MCF 10A (cell line): ENCODE measurements at regions not wholly inside any gene's neighbourhood (a gene's known extent, or its start where the extent isn't known, plus 50 kb on each side); places are given as distances from the start of the nearest gene placed in this dataset.

Experiments used
- BruUV-seq: library from RNA; stranded (reverse); fragments of 400-500 nt; replicated peaks from 2 replicates; lab custom pipeline; 2021; lab: Mats Ljungman, UMichigan
- CTCF ChIA-PET: fragments of 300-600 bp; sonication (Branson Sonifier 250); formaldehyde crosslinking; extraction: SDS; loops from one replicate; lab custom pipeline; 2021; ENCODE audit warnings: antibody characterized with exemption, inconsistent platforms; lab: Yijun Ruan, JAX
- POLR2A ChIA-PET: fragments of 300-600, 350-650 bp; sonication (Branson Sonifier 250); formaldehyde crosslinking; extraction: SDS; loops from one replicate; lab custom pipeline; 2020; ENCODE audit warnings: antibody characterized with exemption, inconsistent platforms; lab: Yijun Ruan, JAX
- DNase-seq: peaks from one replicate; pipeline ENCODE4 v3.0.0-alpha.2; 2018; ENCODE audit not compliant: unreplicated experiment
- H3K27ac Mint-ChIP-seq: one replicate; pipeline ENCODE4 v1.8.0; 2022; ENCODE audit warnings: mild to moderate bottlenecking, low read depth, mixed read lengths; ENCODE audit not compliant: unreplicated experiment
- H3K27me3 Mint-ChIP-seq: one replicate; pipeline ENCODE4 v1.8.0; 2022; ENCODE audit warnings: mixed read lengths; ENCODE audit not compliant: insufficient read depth, unreplicated experiment
- H3K36me3 Mint-ChIP-seq: one replicate; pipeline ENCODE4 v1.8.0; 2022; ENCODE audit warnings: mild to moderate bottlenecking, moderate library complexity, mixed read lengths; ENCODE audit not compliant: insufficient read depth, unreplicated experiment
- H3K4me1 Mint-ChIP-seq: one replicate; pipeline ENCODE4 v1.8.0; 2022; ENCODE audit warnings: mixed read lengths; ENCODE audit not compliant: insufficient read depth, unreplicated experiment
- H3K4me3 Mint-ChIP-seq: one replicate; pipeline ENCODE4 v1.8.0; 2022; ENCODE audit warnings: mild to moderate bottlenecking, moderate library complexity, mixed read lengths; ENCODE audit not compliant: unreplicated experiment
- H3K9me3 Mint-ChIP-seq: one replicate; pipeline ENCODE4 v1.8.0; 2022; ENCODE audit warnings: mixed read lengths; ENCODE audit not compliant: unreplicated experiment
- intact Hi-C: fragments of 100-400 bp; cut with micrococcal nuclease; formaldehyde crosslinking; loops from 2 replicates; pipeline ENCODE4 v1.14.1; 2022
- TF ChIP-seq, protein P1 (sequence below): fragments of 200-600 bp; IDR thresholded peaks from one replicate; pipeline ENCODE4 v1.8.0; 2022; ENCODE audit warnings: antibody characterized with exemption, mild to moderate bottlenecking; ENCODE audit not compliant: unreplicated experiment

DNA sequence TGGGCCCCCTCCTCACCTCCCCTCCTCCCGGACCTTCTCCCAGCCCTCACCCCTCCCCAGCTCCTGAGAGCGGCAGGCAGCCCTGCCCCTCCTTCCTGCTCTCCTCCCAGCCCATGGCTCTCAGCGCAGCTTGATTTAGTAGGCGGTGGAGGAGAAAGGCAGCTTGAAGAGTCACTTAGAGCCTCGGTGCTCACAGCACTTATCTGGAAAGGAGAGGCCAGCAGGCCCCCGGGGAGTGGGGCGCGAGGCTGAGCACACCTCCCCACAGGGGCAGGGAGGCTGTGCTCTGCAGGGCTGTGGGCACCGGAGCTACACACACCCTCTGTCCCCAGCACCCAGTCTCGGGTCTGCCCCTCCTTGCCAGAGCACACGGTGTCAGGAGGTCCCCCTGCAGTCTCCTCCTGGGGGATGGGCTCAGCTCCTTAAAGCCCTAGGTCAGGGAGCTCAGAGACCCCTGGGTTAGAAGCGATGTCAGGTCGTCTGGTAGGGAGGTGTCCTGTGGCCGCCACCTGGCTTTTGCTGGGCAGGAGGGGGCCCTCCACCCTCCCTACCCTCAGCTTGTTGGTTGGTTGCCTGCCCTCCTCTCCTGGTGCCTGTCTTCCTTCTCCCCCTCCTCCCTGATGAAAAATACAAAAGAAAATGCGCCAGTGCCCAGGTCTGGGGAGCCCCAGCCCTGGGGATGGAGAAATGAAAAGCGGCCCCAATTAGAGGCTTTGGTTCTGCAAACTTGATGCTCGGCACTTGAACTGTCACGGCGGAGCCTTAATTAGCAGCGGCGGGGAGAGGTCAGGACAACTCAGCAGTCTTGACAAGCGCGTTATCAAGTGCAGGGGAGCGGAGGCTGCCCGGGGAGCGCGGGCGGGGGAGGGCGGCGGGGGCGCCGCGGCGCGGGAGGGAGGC is 151.1 kb upstream of the GSE1 start:
- no peaks in the 10 kb centered on the region for H3K9me3 Mint-ChIP-seq
- DNase-seq, result no peak
- H3K36me3 Mint-ChIP-seq, result no peaks in the 10 kb centered on the region
- H3K4me3 Mint-ChIP-seq, result no peak overlapping the region
- H3K4me1 Mint-ChIP-seq, result peaks cover 8% of the 10 kb centered on the region
- TF ChIP-seq, protein P1, sequence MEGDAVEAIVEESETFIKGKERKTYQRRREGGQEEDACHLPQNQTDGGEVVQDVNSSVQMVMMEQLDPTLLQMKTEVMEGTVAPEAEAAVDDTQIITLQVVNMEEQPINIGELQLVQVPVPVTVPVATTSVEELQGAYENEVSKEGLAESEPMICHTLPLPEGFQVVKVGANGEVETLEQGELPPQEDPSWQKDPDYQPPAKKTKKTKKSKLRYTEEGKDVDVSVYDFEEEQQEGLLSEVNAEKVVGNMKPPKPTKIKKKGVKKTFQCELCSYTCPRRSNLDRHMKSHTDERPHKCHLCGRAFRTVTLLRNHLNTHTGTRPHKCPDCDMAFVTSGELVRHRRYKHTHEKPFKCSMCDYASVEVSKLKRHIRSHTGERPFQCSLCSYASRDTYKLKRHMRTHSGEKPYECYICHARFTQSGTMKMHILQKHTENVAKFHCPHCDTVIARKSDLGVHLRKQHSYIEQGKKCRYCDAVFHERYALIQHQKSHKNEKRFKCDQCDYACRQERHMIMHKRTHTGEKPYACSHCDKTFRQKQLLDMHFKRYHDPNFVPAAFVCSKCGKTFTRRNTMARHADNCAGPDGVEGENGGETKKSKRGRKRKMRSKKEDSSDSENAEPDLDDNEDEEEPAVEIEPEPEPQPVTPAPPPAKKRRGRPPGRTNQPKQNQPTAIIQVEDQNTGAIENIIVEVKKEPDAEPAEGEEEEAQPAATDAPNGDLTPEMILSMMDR, result no peak
- POLR2A ChIA-PET, result interaction anchor here (0.7 to 1.1 kb wide), 3 partner anchors 9 to 50 kb away, joined by 3 read pairs; no protein-coding TSS in a partner anchor
- H3K27me3 Mint-ChIP-seq, result peaks cover 12% of the 10 kb centered on the region
- intact Hi-C loops, result no loop called here
- no TSS peak for BruUV-seq
- H3K27ac Mint-ChIP-seq, result no peak overlapping the region
- CTCF ChIA-PET, result interaction anchor here (0.8 kb wide), 1 partner anchor 154 kb away, joined by 3 read pairs; no protein-coding TSS in a partner anchor

DNA sequence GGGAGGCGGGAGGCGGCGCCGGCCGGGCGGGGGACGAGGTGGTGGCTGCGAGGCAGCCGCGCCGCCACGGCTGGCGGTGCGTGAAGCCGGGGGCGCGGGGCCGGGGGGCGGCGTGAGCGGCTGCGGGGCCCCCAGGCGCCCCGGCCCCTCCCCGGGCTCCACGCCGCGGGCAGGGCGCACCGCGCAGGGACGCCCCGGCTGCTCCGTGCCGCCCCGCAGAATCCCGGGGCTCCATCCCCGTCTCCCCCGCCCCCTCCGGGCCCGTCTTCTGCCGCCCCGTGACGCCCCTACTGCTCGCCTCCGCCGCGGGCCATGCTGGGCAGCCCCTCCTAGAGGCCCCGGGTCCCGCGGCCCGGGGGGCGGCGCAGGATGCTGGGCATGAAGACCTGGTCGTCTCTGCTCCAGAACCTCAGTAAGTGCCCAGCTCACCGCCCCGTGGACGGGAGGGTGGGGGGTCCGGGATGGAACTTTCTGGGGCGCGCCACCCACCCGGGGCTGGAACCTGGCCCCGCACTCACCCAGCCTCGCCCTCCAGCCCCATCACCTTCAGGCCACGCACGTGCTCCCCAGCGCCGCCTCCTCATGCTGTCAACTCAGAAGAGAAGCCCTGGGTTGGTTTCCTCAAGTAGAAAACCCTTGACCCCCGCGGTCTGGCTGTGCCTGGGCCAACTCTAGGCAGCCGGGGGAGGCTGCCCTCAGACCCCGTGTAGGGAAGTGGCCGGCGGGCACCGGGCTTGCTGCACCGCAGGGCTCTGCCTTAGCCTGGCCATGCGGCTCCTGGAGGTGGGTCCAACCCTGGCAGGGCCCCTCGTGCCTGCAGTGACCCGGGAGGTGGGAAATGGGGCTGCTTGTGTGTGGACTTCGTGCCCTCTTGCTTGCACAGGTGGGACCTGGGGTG is 150.2 kb upstream of the GSE1 start:
- no peak for DNase-seq
- no TSS peak for BruUV-seq
- no peaks in the 10 kb centered on the region for H3K9me3 Mint-ChIP-seq
- no peaks in the 10 kb centered on the region for H3K36me3 Mint-ChIP-seq
- peaks cover 8% of the 10 kb centered on the region for H3K4me1 Mint-ChIP-seq
- peaks cover 12% of the 10 kb centered on the region for H3K27me3 Mint-ChIP-seq
- intact Hi-C loops, result no loop called here
- no peak overlapping the region for H3K27ac Mint-ChIP-seq
- TF ChIP-seq, protein P1, result no peak
- H3K4me3 Mint-ChIP-seq, result no peak overlapping the region
- ChIA-PET POLR2A (no interaction called here), CTCF (no interaction called here)

DNA sequence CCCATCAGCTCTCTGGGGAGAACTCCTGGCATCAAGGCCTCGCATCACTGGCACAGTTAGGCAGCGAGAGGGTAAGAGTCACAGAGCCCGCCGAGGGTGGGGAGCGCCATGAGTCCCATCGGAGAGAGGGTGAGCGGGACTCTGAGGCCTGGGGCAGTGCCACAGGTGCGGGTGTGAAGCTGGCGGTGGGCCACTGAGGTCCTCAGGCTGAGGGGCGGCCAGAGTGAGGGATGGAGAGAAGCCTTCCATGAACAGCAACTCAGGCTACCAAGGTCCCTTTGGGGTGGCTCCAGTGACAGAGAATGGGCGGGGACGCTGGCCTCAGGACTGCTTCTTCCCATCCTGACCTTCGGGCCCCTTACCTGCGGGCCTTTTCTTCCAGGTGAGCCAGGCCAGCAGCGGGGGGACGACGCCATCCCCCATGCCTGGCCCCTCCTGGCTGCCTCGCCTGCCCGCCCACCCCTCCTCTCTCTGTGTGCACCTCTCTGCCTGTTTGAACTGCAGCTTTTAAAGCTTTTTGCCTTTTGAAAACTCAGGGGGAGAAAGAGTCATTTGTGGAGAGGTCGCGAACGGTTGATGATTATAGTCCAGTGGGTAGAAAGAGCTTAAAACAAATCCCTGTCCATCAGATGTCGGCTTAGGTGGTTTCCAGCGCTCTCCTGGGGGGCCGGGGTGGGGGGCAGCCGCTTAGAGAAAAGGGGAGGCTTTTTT is 149.3 kb upstream of the GSE1 start:
- POLR2A ChIA-PET, result no interaction called here
- BruUV-seq, result no TSS peak
- no peak for DNase-seq
- Mint-ChIP-seq H3K9me3 (no peaks in the 10 kb centered on the region), H3K36me3 (no peaks in the 10 kb centered on the region), H3K27me3 (peaks cover 12% of the 10 kb centered on the region), H3K27ac (no peak overlapping the region), H3K4me1 (peaks cover 8% of the 10 kb centered on the region), H3K4me3 (no peak overlapping the region)
- CTCF ChIA-PET, result interaction anchor here (0.7 kb wide), 1 partner anchor 498 kb away, joined by 4 read pairs; no protein-coding TSS in a partner anchor
- TF ChIP-seq, protein P1, result no peak
- intact Hi-C loops, result no loop called here
